GM12878 (cell line): ENCODE measurements at regions not wholly inside any gene's neighbourhood (a gene's known extent, or its start where the extent isn't known, plus 50 kb on each side); places are given as distances from the start of the nearest gene placed in this dataset.

Experiments used
- EZH2 ChIP-seq: IDR thresholded peaks from 2 replicates; pipeline ENCODE4 v1.6.1; 2012; ENCODE audit warnings: low read depth, mild to moderate bottlenecking, control low read depth, inconsistent platforms, low read length, borderline replicate concordance; ENCODE audit not compliant: control insufficient read depth
- TAF1 ChIP-seq: IDR thresholded peaks from 2 replicates; pipeline ENCODE4 v1.6.1; 2011; ENCODE audit warnings: mild to moderate bottlenecking, low read depth, low read length, borderline replicate concordance
- TF ChIP-seq, protein P1 (sequence below), 3 experiments: IDR thresholded peaks in 2 of 3; conservative IDR thresholded peaks in 1 of 3; 2 replicates each; pipeline ENCODE4 v1.5.1; 2011; ENCODE audit warnings: low read depth in 3 of 3, low read length in 3 of 3, mild to moderate bottlenecking in 3 of 3, control low read depth in 2 of 3, moderate library complexity in 2 of 3, inconsistent platforms in 1 of 3, mixed read lengths in 1 of 3; ENCODE audit not compliant: control insufficient read depth in 2 of 3, insufficient read depth in 1 of 3; ENCODE audit errors: extremely low read depth in 1 of 3

DNA sequence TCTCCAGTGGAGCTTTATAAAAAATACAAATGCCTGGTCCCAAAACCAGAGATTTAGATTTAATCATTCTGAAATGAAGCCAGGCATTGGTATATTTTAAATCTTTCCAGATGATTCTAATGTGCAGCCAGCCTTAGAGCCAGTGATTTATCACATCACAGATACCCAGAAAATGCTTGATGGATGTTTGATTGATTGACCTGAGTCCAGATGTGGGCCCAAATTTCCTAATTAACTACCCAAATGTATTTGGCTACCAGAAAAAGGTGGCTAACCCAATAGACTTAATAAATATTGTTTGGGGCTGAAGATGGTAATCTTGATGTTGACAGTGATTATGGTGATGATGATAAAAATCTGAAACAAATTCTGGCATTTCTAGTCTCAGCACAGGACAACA, 93.1 kb downstream of the ABCC12 start:
- TF ChIP-seq EZH2 (no peak), TAF1 (no peak)
- TF ChIP-seq, protein P1, sequence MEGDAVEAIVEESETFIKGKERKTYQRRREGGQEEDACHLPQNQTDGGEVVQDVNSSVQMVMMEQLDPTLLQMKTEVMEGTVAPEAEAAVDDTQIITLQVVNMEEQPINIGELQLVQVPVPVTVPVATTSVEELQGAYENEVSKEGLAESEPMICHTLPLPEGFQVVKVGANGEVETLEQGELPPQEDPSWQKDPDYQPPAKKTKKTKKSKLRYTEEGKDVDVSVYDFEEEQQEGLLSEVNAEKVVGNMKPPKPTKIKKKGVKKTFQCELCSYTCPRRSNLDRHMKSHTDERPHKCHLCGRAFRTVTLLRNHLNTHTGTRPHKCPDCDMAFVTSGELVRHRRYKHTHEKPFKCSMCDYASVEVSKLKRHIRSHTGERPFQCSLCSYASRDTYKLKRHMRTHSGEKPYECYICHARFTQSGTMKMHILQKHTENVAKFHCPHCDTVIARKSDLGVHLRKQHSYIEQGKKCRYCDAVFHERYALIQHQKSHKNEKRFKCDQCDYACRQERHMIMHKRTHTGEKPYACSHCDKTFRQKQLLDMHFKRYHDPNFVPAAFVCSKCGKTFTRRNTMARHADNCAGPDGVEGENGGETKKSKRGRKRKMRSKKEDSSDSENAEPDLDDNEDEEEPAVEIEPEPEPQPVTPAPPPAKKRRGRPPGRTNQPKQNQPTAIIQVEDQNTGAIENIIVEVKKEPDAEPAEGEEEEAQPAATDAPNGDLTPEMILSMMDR (IDR thresholded peaks at IDR 0.05 in 2 of 3, conservative IDR thresholded peaks at IDR 0.05 in 1 of 3; ENCODE audit: control insufficient read depth in 2 of 3, extremely low read depth in 1 of 3, insufficient read depth in 1 of 3, low read depth in 3 of 3, low read length in 3 of 3) = no peak
